Stimulated activated CD4-positive, alpha-beta T cell treated with anti-CD3 and anti-CD28 coated beads, Interleukin-4, amount 100 ng/mL, for 4 hours (primary cell): ENCODE measurements at regions not wholly inside any gene's neighbourhood (a gene's known extent, or its start where the extent isn't known, plus 50 kb on each side); places are given as distances from the start of the nearest gene placed in this dataset.

ENCODE experiments used
- DNase-seq, 2 experiments: peaks; one replicate each; pipeline ENCODE4 v3.0.0-alpha.2; 2020

DNA sequence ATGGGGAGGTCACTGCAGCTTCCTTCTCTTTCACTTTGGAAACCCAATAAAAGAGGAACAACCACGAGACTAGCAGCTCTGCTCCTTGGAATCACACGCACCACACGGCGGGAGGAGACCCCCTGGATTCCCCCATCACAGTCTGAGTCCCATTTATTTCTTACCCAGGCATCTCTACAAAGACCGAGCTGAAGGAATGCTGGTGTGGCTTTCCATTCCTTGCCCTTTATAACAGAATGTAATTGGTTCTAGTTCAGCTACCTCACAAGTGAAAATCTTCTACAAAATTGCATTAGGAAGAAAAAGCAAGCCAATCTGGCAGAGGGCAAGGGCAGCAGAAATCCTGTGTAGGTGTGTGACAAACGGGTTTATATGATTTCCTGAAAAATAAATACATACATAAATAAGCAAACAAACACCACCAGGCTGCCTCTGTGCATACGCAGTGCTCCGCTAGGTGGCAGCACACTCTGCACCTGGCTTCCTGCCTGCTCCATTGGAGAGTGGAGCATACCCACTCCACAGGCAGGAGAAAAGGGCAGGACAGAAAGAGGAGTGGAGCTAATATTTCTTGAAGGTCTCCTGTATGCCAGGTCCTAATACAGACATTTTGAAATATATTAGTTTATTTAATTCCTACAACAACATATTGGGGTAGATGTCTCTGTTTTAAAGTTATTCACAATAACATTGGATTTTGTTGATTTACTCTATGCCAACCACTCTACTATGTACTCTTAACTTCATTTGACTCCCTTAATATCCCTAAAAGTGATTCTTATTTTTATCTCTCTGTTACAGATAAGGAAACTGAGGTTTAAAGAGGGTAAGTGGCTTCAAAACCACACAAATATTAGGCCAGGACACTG is 673.1 kb downstream of the KCNA4 start:
- DNase-seq: no peak

- no peak for DNase-seq
These were observed 679.9 kb downstream of the KCNA4 start for GRCh38 chr11:29336727-29337575.

DNA sequence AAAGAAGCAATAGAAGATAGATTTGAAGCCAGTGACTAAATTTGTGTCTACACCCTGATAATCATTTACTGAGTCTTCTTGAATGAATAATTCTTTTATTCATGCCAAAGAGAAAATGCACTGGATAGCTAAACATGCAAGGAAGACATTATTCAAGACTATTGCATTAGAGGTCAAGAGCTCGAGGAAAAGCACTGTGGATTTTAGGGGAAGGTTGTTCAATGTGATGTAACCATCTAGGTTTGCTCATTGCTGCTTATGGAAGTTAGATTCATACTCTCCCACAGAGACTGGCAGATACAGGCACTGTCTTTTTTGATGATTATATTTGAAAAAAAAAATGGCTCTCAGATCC is 682.1 kb downstream of the KCNA4 start:
- DNase-seq: no peak

DNA sequence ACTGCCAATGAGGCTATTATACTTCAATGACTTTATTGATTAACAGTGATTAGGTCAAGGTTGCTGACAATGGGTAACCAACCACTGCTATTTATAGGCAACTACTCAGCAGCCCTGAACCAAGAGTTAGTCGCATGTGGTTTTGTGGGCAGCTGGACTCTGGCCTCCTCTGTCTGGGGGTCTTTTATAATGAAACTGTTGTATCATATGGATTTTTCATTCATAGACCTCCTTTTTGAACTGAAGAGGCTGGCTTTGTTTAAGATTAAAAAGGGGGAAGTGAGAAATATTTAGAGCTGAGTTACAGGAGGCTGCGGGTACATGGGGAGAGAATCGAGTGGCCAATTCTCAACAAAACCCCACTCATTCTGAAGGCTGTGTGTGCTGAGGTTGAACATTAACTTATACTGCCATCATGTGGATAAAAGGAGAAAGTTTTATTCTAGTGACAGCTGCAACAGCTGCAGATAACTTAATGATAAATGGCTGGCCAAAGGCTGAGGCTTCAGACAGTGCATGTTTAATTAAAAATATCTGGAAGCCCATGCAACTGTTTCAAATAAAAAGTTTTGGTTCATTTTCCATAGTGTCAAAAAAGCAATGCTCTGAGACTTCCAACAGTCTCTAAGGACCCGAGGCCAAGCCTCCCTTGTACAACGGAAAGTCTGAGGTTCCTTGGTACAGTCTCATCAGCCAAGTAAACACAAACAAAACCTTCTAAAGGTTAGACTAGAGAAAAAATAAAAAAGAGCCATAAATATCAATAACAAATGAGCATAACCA is 682.6 kb downstream of the KCNA4 start:
- no peak for DNase-seq

DNA sequence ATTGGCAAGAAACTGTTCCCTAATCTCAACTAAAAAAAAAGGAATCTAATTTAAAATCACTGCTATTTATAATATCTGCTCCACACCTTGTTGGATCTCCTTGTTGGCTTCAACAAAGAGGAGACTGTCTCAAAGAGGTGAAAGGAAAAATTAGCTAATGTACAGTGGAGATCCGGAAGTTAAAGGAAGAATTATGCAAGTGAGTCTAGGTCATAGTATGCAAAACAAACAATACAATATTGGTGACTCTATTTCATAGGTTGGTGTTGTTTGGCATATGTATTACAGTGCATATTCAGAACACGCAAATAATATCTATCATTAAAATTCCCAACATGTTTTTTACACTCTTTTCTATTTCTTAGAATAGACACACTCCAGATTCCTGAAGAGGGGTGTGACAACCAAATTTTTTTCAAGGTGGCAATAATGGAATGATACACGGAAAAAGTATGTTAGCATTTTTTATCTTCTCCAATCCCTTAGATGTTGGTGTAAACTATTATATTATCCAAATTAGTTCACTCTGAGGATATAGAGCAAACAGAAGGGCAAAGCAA is 685.3 kb downstream of the KCNA4 start:
- no peak for DNase-seq

DNA sequence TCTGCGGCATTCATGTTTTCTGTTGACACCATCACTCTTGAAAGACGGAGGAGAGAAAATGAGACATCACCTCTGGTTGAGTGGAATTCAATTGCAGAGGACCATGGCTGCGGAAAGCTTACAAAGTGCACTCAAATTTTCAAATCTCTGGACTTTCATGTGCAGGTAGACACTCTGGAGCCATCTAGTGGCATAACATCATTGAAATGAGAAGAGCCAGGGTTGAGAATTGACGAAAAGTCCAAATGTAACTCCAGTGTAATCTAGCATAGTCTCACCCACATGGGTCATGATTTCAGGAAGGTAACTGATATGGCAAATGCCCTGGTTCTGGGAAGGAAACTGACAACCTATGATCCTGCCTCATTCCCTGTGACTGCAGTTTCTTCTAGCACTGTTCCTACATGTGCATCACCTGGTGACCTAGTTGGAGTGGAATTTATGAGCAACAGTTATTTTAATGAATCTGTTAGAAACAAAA is 687.8 kb downstream of the KCNA4 start:
- DNase-seq: no peak

DNA sequence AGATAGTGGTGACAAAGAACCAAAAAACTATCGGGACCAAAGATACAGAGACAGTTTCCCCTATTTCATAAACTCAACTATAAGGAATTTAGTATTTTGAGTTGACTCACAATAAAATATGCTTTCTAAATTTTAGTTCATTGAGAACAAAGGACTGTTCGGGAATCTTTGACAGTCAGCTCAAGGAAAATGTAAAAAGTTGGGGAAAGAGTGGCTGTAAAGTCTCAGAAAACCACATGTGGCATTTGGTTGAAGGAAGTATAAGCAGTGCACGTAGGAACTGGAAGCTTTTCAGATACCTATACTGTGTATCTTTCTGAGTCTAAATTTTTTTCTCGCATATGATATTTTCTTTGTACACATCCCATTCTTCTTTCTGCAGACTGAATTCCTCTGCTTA is 688.9 kb downstream of the KCNA4 start:
- DNase-seq: no peak

GRCh38 chr11:29326757-29327156 is 690.1 kb downstream of the KCNA4 start:
- DNase-seq: no peak

GRCh38 chr11:29324328-29324727 is 692.5 kb downstream of the KCNA4 start:
- DNase-seq: no peak

DNA sequence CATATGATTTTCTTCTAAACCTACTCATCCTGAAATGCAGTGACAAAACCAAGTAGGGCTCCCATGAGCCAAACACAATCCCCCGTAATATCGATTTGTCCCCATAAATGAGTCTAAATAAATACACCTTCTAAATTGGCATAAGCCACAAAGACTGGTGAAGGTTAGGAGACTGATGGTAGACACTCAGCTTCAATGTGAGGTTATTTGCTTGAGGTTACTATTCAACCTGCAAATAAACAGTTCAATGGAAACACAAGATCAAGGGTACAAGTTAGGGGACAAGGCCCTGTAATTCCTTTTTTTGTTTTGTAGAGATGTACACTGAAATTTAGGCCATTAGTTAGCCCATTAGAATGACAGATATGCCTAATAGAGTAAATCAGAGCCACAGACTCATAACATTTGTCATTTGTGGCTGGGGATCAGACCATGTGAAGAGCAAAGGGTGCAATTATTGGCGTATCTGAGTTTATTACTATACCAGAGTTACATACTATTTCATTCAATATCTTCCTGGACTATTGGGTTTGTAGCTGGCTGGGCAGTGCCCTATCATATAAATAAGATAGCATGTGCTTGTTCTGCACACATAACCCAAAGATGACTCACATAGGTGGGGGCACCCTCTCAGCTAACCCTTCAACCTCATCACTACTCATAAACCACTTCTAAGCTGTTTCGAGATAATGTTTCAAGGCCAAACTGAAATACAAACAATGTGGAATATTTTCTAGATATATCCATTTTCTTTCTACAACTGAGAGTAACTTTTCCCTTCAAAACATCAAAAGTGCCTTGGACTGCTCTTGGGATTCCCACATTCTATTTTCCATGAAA is 695.3 kb downstream of the KCNA4 start:
- no peak for DNase-seq

DNA sequence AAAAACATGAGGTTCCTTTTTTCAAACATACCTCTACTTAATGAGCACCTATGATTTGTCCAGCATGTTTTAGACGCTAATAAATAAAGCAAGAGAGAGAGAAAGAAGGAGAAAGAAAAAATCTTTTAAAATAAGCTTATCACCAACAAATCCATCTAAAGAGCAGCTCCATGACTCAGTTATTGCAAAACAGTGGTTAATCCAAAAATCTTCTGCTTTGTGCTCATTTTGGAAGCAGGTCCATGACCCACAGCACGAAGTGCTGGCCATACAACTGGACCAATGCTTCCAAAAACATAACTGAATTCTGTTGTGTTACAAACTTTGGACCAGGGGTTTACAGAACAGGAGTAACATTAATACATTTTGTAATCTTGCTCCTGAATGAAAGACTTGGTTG is 696.6 kb downstream of the KCNA4 start:
- DNase-seq: no peak

GRCh38 chr11:29319210-29319609 is 697.6 kb downstream of the KCNA4 start:
- DNase-seq: no peak

GRCh38 chr11:29318134-29318845 is 698.5 kb downstream of the KCNA4 start:
- DNase-seq: no peak

GRCh38 chr11:29317694-29318093 is 699.1 kb downstream of the KCNA4 start:
- no peak for DNase-seq

- no peak for DNase-seq
These were observed 701.6 kb downstream of the KCNA4 start for GRCh38 chr11:29315275-29315674.

DNA sequence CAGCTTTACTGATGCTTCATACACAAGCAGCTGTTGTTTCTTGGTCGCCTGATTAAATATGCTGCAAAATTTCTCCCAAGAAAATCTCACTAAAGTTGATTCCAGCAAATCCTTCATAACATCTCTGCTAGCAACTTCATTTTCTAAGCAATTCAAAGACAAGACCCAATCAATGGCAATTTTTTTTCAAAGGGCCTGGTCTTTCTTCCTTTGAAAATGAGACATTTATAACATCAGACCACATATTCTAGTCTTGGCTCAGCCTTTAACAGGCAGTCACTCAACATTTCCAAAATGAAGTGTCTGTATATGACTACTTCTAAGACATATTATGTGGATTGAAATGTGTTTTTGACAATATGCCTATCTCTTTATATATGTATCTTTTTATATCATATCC is 702.6 kb downstream of the KCNA4 start:
- no peak for DNase-seq

DNA sequence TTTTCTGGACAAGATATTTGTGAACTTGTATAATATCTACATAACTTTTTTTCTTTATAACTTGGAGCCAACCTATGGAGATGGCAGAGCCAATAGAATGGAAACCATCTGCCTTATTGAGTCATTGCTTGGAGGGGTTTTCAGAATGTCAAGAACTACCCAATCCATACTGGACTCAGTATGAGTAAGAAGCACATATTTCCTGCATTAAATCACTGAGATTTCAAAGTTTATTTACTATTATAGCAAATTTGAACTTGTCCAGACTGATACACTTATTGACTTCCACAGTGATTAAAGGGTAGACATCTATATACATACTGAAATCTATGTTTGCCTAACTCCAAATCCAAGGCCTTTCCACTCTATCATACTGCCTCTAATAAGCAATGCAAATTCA is 704.0 kb downstream of the KCNA4 start:
- DNase-seq: no peak

GRCh38 chr11:29310725-29311342 is 706.0 kb downstream of the KCNA4 start:
- DNase-seq: no peak

DNA sequence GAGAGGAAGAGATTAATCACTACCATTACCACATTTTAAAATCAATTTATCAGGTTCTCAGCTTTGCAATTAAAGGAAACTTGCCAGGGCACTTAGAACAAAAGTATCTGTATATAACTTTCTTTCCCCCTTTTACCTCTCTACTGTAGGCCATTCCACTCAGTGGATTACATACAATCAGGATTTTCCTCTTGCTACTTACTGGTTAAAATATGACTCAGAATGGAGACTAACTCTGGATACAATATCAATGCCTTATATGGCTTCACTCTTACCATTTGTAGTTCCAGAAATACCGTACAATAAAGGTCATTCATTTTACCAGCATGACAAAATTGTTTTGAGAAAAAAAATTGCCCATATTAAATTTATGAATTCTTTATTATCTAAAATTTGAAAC is 706.8 kb downstream of the KCNA4 start:
- DNase-seq: no peak

- DNase-seq: no peak
These were observed 710.3 kb downstream of the KCNA4 start for GRCh38 chr11:29306527-29306926.
